Activated effector memory CD4-positive, alpha-beta T cell treated with anti-CD3 and anti-CD28 coated beads, Interleukin-2, amount 50 U/mL, for 16 hours (primary cell): ENCODE measurements at regions not wholly inside any gene's neighbourhood (a gene's known extent, or its start where the extent isn't known, plus 50 kb on each side); places are given as distances from the start of the nearest gene placed in this dataset.
"Not testable (repeated sequence)": the region's sequence is repeated elsewhere in the genome, so short reads cannot be mapped to it uniquely, and the experiment has no call there.

Source experiments
- DNase-seq: peaks from one replicate; pipeline ENCODE4 v3.0.0-alpha.2; 2020

GRCh38 chr21:34276711-34277425 lies 86.9 kb upstream of the KCNE2 start:
- DNase-seq: no peak

DNA sequence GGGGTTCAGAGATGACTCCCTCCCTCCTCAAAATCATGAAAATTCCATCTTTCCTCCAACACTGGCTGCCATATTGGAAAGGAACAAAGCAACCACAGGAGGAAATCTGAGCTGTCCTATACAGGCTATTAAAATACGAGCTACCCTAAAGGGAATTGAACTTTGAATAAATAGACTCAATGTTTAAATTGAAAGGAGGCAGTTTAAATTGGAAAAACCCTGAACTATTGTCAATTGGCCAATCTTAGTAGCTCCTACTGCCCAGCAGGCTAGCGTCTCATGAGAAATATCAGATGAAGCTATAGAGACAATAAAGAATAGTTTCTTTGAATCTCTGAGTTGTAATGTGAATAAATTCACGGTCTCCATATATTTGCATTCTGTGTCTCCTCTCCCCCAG lies 85.4 kb upstream of the KCNE2 start:
- no peak for DNase-seq

GRCh38 chr21:34279285-34279684 lies 84.5 kb upstream of the KCNE2 start:
- no peak for DNase-seq

DNA sequence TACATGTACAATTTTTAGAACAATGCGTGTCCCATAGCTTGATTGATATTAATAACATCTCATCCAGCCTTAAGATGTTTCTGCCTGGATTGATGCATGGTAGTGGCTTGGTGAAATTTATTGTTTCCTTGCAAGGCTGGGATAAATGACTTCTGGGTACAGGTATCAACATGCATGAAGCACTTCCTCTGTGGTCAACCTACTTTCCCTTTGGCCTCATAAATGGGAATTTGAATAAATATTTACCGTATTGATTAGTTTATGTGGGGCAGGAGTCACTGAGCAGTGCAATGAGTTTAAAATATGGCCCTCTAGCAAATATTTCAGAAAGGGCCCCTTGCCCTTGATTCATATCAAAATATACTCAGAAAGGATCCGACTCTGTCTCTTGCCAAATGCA lies 83.9 kb upstream of the KCNE2 start:
- no peak for DNase-seq

DNA sequence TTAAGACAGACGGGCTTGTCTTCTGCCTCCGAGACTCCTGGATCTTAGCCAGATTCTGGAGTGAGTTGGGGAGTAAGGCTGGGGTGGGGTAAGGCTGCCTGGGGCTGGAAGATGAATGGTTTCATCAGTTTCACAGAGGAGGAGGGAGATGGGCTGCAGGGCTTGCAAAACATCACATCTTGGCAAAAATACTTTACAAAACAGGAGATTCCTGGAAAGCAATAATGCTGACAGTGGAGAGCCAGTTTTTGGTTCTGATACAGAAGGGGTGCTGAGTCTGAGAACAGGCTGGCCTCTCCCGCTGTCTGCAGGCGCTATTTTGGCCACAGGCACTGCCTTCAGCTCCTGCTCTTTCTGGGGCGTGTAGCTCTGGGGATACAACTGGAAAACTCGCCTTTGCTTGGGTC lies 83.4 kb upstream of the KCNE2 start:
- no peak for DNase-seq

- DNase-seq: no peak
Observed at GRCh38 chr21:34280959-34281358, 82.8 kb upstream of the KCNE2 start.

- no peak for DNase-seq
Observed at GRCh38 chr21:34282223-34282622, 81.6 kb upstream of the KCNE2 start.

GRCh38 chr21:34284666-34285065 lies 79.1 kb upstream of the KCNE2 start:
- DNase-seq: no peak

DNA sequence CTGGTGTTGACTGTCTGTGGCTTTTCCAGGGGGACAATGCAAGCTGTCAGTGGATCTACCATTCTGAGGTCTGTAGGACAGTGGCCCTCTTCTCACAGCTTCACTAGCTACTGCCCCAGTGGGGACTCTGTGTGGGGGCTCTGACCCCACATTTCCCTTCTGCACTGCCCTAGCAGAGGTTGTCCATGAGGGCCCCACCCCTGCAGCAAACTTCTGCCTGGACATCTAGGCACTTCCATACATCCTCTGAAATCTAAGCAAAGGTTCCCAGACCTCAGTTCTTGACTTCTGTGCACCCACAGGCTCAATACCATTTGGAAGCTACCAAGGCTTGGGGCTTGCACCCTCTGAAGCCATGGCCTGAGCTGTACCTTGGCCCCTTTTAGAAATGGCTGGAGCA lies 75.8 kb upstream of the KCNE2 start:
- not testable (repeated sequence) for DNase-seq

GRCh38 chr21:34289856-34290255 lies 74.0 kb upstream of the KCNE2 start:
- no peak for DNase-seq

GRCh38 chr21:34296878-34297277 lies 66.9 kb upstream of the KCNE2 start:
- no peak for DNase-seq

GRCh38 chr21:34298534-34299167 lies 65.2 kb upstream of the KCNE2 start:
- DNase-seq: no peak

DNA sequence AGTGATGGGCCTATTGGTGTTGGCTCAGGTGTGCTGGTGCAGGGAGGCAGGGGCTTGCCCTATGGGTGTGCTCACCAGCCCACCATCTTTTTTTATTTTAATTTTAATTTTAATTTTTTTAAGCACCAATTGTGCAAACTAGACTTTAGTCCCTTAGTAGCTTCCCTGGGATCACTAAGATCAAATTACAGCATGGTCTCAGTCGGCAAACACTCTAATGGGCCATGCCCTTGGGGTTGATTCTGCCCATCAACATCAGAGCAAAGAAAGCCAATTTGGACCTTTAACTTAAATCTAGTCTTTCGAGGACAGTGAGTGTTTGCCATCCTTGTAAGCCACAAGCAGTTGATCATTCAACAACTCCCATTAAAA lies 64.7 kb upstream of the KCNE2 start:
- DNase-seq: no peak

DNA sequence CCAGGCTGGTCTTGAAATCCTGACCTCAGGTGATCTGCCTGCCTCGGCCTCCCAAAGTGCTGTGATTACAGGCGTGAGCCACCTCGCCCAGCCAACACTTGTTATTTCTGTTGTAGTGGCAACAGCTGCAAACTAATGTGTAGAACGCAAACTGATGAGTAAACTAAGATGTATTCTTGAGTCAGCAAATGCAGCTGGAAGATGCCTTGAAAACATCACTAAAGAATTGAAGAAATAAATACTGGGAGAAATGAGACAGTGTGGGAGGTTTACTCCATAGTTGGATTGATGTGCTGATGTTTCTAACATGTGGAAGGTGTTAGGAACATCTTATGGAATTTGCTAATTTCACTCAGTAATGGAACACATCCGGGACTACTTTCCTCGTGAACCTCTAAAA lies 61.3 kb upstream of the KCNE2 start:
- DNase-seq: no peak

DNA sequence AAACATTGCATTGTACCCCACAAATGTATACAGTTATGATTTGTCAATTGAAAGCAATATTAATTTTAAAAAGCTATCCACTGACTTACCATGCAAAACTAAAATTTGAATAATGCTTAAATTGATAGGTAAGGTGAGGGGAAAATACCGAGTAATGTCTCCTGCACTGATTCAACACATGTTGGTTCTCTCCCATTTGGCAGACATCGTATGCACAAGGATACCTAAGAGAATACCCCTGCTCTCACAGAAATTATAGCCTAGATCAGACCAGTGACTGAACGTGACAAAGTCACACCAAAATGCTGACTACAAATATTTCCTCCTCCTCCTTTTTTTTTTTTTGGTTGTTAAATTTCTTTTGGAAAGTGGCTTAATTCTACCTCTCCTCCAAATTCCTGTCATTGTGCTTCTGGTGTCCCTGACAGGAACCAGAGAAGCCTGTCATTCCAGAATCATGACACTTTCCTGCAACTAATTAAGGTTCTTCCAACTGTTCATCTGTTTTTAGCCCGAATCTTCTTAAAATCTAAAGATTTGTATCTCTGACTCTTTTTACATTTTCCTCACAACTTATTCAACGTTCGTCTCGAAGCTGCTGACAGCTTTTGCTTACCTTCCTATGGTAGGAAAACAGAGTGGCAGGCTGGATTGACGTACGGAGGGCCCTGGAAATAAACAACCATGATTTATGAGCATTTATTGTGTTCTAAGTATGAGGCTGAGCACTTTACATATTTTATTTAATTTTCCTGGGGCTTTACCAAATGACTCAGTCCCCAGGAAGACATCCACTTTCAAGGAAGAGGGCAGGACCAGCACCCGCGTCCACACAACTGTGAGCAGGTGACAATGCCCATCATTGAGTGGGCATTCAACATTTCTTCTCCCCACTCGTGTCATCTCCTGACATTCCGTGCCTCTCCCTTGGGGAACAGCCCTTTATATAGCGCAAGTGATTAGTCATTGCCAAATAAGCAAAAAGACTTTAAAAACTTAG lies 57.9 kb upstream of the KCNE2 start:
- DNase-seq: no peak

DNA sequence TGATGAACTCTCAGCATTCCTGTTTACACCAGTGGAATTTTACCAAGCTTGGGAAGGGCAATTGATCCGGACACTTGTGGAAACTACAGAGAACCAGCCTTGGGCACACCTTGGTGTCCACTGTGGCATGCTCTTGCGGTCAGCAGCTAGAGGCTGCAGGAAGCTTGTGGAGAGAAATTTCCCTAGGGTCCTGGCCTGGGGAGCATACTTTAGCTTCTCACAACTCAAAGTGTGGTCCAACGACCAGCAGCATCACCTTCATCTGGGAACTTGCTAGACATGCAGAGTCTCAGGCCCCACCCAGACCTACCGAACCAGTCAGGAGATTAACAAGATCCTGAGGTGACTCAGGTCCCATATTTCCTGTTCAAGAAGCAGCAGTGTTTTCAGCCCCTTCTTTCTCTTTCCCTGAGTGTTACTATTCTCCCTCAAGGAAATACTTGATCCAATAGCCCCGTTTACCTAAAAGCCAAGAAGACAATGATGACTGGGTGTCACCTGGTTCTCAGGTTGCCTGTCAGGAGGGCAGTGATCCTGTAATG lies 55.7 kb upstream of the KCNE2 start:
- no peak for DNase-seq

GRCh38 chr21:34311561-34312330 lies 52.1 kb upstream of the KCNE2 start:
- DNase-seq: no peak

DNA sequence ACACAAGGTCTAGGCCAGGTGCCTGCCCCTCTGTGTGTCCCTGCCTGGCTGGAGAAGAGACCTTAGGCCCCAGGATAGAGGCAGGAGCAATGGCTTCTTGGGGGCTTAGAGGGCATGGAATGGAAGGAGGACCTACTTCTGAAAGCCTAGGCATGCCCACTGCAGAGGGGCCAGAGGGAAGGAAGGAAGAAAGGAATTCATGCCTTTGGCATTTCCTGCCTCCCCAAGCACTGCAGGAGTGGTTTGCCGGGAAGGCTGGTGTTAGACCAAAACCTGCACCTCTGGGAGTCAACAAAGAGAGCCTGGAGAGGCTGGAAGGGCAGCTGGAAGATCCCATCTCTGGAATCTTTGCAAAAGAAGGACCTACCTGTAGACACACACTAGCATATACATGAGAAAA lies 50.7 kb upstream of the KCNE2 start:
- no peak for DNase-seq
